ENCODE measurements at regions not wholly inside any gene's neighbourhood (a gene's known extent, or its start where the extent isn't known, plus 50 kb on each side); places are given as distances from the start of the nearest gene placed in this dataset.

GRCh38 chr13:74770361-74770760 is 636.2 kb upstream of the KLF12 start:
- H3K27ac Mint-ChIP-seq: no peak overlapping the region
- no peaks in the 10 kb centered on the region for H3K36me3 ChIP-seq (ENCODE audit: control insufficient read depth, insufficient read depth, low read length)
- H3K9me3 Mint-ChIP-seq: no peaks in the 10 kb centered on the region
- no peak overlapping the region for H3K4me3 ChIP-seq (ENCODE audit: low read length)
- H3K9me3 ChIP-seq (ENCODE audit: control insufficient read depth, insufficient read depth, low read length): no peaks in the 10 kb centered on the region
- H3K4me3 Mint-ChIP-seq: no peak overlapping the region
- no peaks in the 10 kb centered on the region for H3K4me1 ChIP-seq (ENCODE audit: control insufficient read depth, insufficient read depth, low read length)
- H3K4me1 Mint-ChIP-seq: no peaks in the 10 kb centered on the region
- intact Hi-C loops (cut with micrococcal nuclease): no loop called here
- no peaks in the 10 kb centered on the region for H3K36me3 Mint-ChIP-seq
- no peak for TF ChIP-seq CTCF (IDR thresholded peaks at IDR 0.05)
- no peak overlapping the region for H3K27ac ChIP-seq (ENCODE audit: low read length)
- no peak for DNase-seq
- peaks cover 3 to 6% of the 10 kb centered on the region in 2 donors for H3K27me3 Mint-ChIP-seq (ENCODE audit: low read depth in 2 of 2)
- no peaks in the 10 kb centered on the region for H3K27me3 ChIP-seq (ENCODE audit: control insufficient read depth, insufficient read depth, low read length)
- ATAC-seq: no peak

GRCh38 chr13:74769333-74769732 is 635.1 kb upstream of the KLF12 start:
- no peak overlapping the region for H3K27ac Mint-ChIP-seq
- intact Hi-C loops (cut with micrococcal nuclease): no loop called here
- no peak for DNase-seq

GRCh38 chr13:74768521-74769085 is 634.4 kb upstream of the KLF12 start:
- Mint-ChIP-seq H3K36me3 (no peaks in the 10 kb centered on the region), H3K4me3 (no peak overlapping the region), H3K9me3 (no peaks in the 10 kb centered on the region), H3K4me1 (no peaks in the 10 kb centered on the region), H3K27me3 (ENCODE audit: low read depth in 2 of 2) (peaks cover under 1 to 6% of the 10 kb centered on the region in 2 donors), H3K27ac (no peak overlapping the region)
- H3K9me3 ChIP-seq (ENCODE audit: control insufficient read depth, insufficient read depth, low read length): no peaks in the 10 kb centered on the region
- H3K27me3 ChIP-seq (ENCODE audit: control insufficient read depth, insufficient read depth, low read length): no peaks in the 10 kb centered on the region
- no peak overlapping the region for H3K27ac ChIP-seq (ENCODE audit: low read length)
- no peak for ATAC-seq
- no peaks in the 10 kb centered on the region for H3K4me1 ChIP-seq (ENCODE audit: control insufficient read depth, insufficient read depth, low read length)
- 94% methylated on average over 3 of the region's 5 CpGs for WGBS (ENCODE audit: insufficient coverage)
- TF ChIP-seq CTCF (IDR thresholded peaks at IDR 0.05): no peak
- intact Hi-C loops (cut with micrococcal nuclease): no loop called here
- no peak for DNase-seq
- no peaks in the 10 kb centered on the region for H3K36me3 ChIP-seq (ENCODE audit: control insufficient read depth, insufficient read depth, low read length)
- no peak overlapping the region for H3K4me3 ChIP-seq (ENCODE audit: low read length)

More at GRCh38 chr13:74769333-74769732, 635.1 kb upstream of the KLF12 start:
- TF ChIP-seq CTCF (IDR thresholded peaks at IDR 0.05): no peak
- no peaks in the 10 kb centered on the region for H3K36me3 Mint-ChIP-seq
- Histone ChIP-seq H3K4me1 (ENCODE audit: control insufficient read depth, insufficient read depth, low read length) (no peaks in the 10 kb centered on the region), H3K27ac (ENCODE audit: low read length) (no peak overlapping the region), H3K4me3 (ENCODE audit: low read length) (no peak overlapping the region), H3K27me3 (ENCODE audit: control insufficient read depth, insufficient read depth, low read length) (no peaks in the 10 kb centered on the region), H3K9me3 (ENCODE audit: control insufficient read depth, insufficient read depth, low read length) (no peaks in the 10 kb centered on the region), H3K36me3 (ENCODE audit: control insufficient read depth, insufficient read depth, low read length) (no peaks in the 10 kb centered on the region)
- H3K9me3 Mint-ChIP-seq: no peaks in the 10 kb centered on the region
- H3K4me1 Mint-ChIP-seq: no peaks in the 10 kb centered on the region
- ATAC-seq: no peak
- WGBS (ENCODE audit: insufficient coverage): 94% methylated on average over 2 of the region's 2 CpGs
- H3K4me3 Mint-ChIP-seq: no peak overlapping the region
- H3K27me3 Mint-ChIP-seq (ENCODE audit: low read depth in 2 of 2): peaks cover 3 to 6% of the 10 kb centered on the region in 2 donors

GRCh38 chr13:74767050-74767449 is 632.8 kb upstream of the KLF12 start:
- no peak for TF ChIP-seq CTCF (IDR thresholded peaks at IDR 0.05)
- Histone ChIP-seq H3K27me3 (ENCODE audit: control insufficient read depth, insufficient read depth, low read length) (no peaks in the 10 kb centered on the region), H3K27ac (ENCODE audit: low read length) (no peak overlapping the region), H3K4me1 (ENCODE audit: control insufficient read depth, insufficient read depth, low read length) (no peaks in the 10 kb centered on the region), H3K4me3 (ENCODE audit: low read length) (no peak overlapping the region), H3K36me3 (ENCODE audit: control insufficient read depth, insufficient read depth, low read length) (no peaks in the 10 kb centered on the region), H3K9me3 (ENCODE audit: control insufficient read depth, insufficient read depth, low read length) (no peaks in the 10 kb centered on the region)
- H3K27me3 Mint-ChIP-seq (ENCODE audit: low read depth in 2 of 2): peaks cover 0 to 6% of the 10 kb centered on the region in 2 donors
- no peak for DNase-seq
- H3K4me1 Mint-ChIP-seq: no peaks in the 10 kb centered on the region
- no peaks in the 10 kb centered on the region for H3K36me3 Mint-ChIP-seq
- ATAC-seq: no peak
- no peaks in the 10 kb centered on the region for H3K9me3 Mint-ChIP-seq
- WGBS (ENCODE audit: insufficient coverage): no CpG with 5 or more reads among the region's 1 CpG
- H3K4me3 Mint-ChIP-seq: no peak overlapping the region
- no peak overlapping the region for H3K27ac Mint-ChIP-seq
- intact Hi-C loops (cut with micrococcal nuclease): no loop called here
